HEK293T (cell line): ENCODE measurements at regions not wholly inside any gene's neighbourhood (a gene's known extent, or its start where the extent isn't known, plus 50 kb on each side); places are given as distances from the start of the nearest gene placed in this dataset.
"Not testable (repeated sequence)": the region's sequence is repeated elsewhere in the genome, so short reads cannot be mapped to it uniquely, and the experiment has no call there.

Experiments
- CTCF ChIA-PET: fragments of 350-600 bp; formaldehyde crosslinking; extraction: SDS; loops from one replicate; lab custom pipeline; 2021; ENCODE audit warnings: antibody characterized with exemption, inconsistent platforms; lab: Yijun Ruan, JAX
- POLR2A ChIA-PET: fragments of 350-600 bp; formaldehyde crosslinking; extraction: SDS; loops from one replicate; lab custom pipeline; 2020; ENCODE audit warnings: antibody characterized with exemption, inconsistent platforms; lab: Yijun Ruan, JAX
- DNase-seq: peaks from one replicate; pipeline ENCODE4 v3.0.0; 2012; ENCODE audit warnings: mixed read lengths; ENCODE audit errors: extremely low spot score
- ARNT ChIP-seq: fragments of 450-650 bp; IDR thresholded peaks from 2 replicates; pipeline ENCODE4 v1.6.1; 2017; ENCODE audit warnings: mild to moderate bottlenecking
- BHLHE40 ChIP-seq: fragments of 450-650 bp; IDR thresholded peaks from 2 replicates; pipeline ENCODE4 v1.6.1; 2016; ENCODE audit warnings: mild to moderate bottlenecking, moderate library complexity, borderline replicate concordance
- CTBP1 ChIP-seq: fragments of 450-650 bp; IDR thresholded peaks from 2 replicates; pipeline ENCODE4 v1.6.1; 2016; ENCODE audit warnings: borderline replicate concordance
- ELF4 ChIP-seq: fragments of 450-650 bp; IDR thresholded peaks from 2 replicates; pipeline ENCODE4 v1.6.1; 2017; ENCODE audit warnings: antibody characterized with exemption
- FOXA1 ChIP-seq: fragments of 450-650 bp; IDR thresholded peaks from 2 replicates; pipeline ENCODE4 v1.6.1; 2016; ENCODE audit warnings: mild to moderate bottlenecking
- FOXK2 ChIP-seq: fragments of 450-650 bp; IDR thresholded peaks from 2 replicates; pipeline ENCODE4 v1.6.1; 2016; ENCODE audit warnings: mild to moderate bottlenecking
- FOXM1 ChIP-seq: fragments of 450-650 bp; IDR thresholded peaks from 2 replicates; pipeline ENCODE4 v1.6.1; 2017; ENCODE audit warnings: mild to moderate bottlenecking, borderline replicate concordance
- HDGF ChIP-seq: fragments of 450-650 bp; IDR thresholded peaks from 2 replicates; pipeline ENCODE4 v1.6.1; 2017; ENCODE audit warnings: antibody characterized with exemption, borderline replicate concordance
- L3MBTL2 ChIP-seq: fragments of 450-650 bp; conservative IDR thresholded peaks from 2 replicates; pipeline ENCODE4 v1.6.1; 2016; ENCODE audit warnings: mild to moderate bottlenecking
- LEF1 ChIP-seq: fragments of 450-650 bp; IDR thresholded peaks from 2 replicates; pipeline ENCODE4 v1.6.1; 2017; ENCODE audit warnings: mild to moderate bottlenecking, borderline replicate concordance
- NFRKB ChIP-seq: fragments of 450-650 bp; IDR thresholded peaks from 2 replicates; pipeline ENCODE4 v1.6.1; 2016; ENCODE audit warnings: mild to moderate bottlenecking, moderate library complexity
- SP1 ChIP-seq: fragments of 450-650 bp; IDR thresholded peaks from 2 replicates; pipeline ENCODE4 v1.6.1; 2017
- SUZ12 ChIP-seq: fragments of 450-650 bp; IDR thresholded peaks from 2 replicates; pipeline ENCODE4 v1.6.1; 2016; ENCODE audit warnings: mild to moderate bottlenecking
- TARDBP ChIP-seq: fragments of 450-650 bp; IDR thresholded peaks from 2 replicates; pipeline ENCODE4 v1.6.1; 2016
- ZNF384 ChIP-seq: fragments of 450-650 bp; IDR thresholded peaks from 2 replicates; pipeline ENCODE4 v1.6.1; 2016
- TF ChIP-seq, protein P1 (sequence below): fragments of 450-650 bp; IDR thresholded peaks from 2 replicates; pipeline ENCODE4 v1.6.1; 2016

DNA sequence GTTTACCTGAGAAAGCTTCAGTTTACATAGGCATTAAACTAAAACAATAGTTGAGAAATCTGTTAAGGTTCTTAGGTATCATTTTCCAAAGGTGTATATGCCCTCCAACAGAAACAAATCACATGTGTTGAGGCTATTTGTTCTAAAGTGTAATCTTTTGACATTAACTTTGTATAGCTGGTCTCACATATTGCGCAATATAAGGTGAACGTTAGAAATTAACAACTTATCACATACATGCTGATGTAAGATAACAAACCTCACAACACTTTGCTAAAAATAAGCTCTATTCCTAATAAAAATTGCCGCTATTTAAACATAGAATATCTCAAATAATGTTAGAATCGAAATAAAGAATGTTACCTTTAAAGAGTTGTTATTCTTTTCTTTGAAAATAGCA lies 340.6 kb downstream of the SRGAP2C start:
- TF ChIP-seq NFRKB (no peak), ARNT (no peak)
- POLR2A ChIA-PET = no interaction called here
- no peak for DNase-seq
- CTCF ChIA-PET = interaction anchor here (0.6 kb wide), 1 partner anchor 39 kb away, joined by 3 read pairs; no protein-coding TSS in a partner anchor

- CTCF ChIA-PET, DNase-seq: not testable (repeated sequence)
- POLR2A ChIA-PET = interaction anchor here (1.7 kb wide), 1 partner anchor 10 kb away, joined by 6 read pairs; no protein-coding TSS in a partner anchor
Measured at GRCh38 chr1:121528958-121529357, 344.2 kb downstream of the SRGAP2C start.

- DNase-seq, CTCF ChIA-PET: not testable (repeated sequence)
- POLR2A ChIA-PET = interaction anchor here (1.7 kb wide), 1 partner anchor 11 kb away, joined by 6 read pairs; no protein-coding TSS in a partner anchor
Measured at GRCh38 chr1:121530026-121530425, 345.3 kb downstream of the SRGAP2C start.

DNA sequence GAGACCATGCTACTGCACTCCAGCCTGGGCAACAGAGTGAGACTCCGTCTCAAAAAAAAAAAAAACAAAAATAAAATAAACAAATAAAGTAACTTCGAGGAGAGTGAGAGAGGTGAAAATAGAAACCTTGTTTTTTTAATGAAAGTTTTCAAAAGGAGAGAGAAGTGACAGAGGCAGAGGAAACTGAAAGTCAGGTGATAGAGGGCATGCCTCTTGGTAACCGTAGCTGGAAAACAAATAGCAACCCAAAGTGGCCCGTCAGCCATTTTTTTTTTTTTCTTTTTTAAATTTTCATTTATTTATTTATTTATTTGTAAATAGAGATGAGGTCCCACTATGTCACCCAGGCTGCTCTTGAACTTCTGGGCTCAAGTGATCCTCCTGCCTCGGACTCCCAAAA lies 347.0 kb downstream of the SRGAP2C start:
- POLR2A ChIA-PET, CTCF ChIA-PET, DNase-seq: not testable (repeated sequence)

DNA sequence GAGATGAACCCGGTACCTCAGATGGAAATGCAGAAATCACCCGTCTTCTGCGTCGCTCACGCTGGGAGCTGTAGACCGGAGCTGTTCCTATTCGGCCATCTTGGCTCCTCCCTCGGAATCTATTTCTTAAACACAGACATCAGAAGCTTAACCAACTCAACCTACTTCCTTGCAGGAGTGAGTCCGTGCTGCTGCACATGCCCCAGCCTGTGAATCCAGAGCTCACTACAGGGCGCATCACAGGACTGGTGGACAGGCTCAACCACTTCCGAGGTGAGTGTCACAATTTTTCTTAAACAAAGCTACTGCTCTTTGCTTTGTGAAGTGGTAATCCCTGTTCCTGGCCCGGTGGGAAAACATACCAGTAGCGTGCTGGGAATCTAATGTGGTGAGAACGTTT lies 353.4 kb downstream of the SRGAP2C start:
- POLR2A ChIA-PET, CTCF ChIA-PET, DNase-seq: not testable (repeated sequence)

DNA sequence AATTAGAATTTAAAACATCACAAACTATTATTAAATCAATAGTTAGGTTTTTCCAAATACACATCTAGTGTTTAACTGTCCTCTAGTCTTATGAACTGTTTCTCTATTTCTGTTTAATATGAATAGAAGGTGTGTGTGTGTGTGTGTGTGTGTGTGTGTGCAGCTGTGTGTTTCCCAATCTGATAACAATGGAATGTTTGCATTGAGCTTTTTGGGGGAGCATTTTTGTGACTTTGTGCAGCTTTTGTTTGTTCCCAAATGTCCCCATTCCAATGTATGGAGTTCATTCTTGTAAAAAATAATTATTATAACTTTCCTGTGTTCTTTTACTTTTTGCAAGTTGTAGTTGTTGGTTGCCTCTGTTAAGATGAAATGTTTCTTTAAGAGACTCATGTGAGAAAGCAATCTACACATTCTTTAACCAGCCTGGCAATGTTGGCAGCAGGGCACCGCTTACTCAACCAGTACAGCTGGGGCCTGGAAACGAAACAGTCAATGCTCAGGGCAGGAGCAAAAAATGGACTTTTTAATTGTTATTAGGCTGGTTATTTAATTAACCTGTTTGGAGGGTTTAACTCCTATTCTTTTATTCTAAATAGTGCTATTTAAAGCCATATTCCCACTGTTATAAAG lies 354.3 kb downstream of the SRGAP2C start:
- TF ChIP-seq CTBP1 = no peak
- TF ChIP-seq FOXK2 = no peak
- TF ChIP-seq SUZ12 = no peak
- TF ChIP-seq SP1 = no peak
- TF ChIP-seq LEF1 = no peak
- no peak for TF ChIP-seq TARDBP
- TF ChIP-seq ZNF384 = no peak
- no peak for TF ChIP-seq FOXM1
- no peak for TF ChIP-seq L3MBTL2
- TF ChIP-seq ARNT = no peak
- TF ChIP-seq BHLHE40 = no peak
- TF ChIP-seq ELF4 = no peak
- no peak for TF ChIP-seq HDGF
- no peak for TF ChIP-seq FOXA1
- TF ChIP-seq NFRKB = no peak
- TF ChIP-seq, protein P1, sequence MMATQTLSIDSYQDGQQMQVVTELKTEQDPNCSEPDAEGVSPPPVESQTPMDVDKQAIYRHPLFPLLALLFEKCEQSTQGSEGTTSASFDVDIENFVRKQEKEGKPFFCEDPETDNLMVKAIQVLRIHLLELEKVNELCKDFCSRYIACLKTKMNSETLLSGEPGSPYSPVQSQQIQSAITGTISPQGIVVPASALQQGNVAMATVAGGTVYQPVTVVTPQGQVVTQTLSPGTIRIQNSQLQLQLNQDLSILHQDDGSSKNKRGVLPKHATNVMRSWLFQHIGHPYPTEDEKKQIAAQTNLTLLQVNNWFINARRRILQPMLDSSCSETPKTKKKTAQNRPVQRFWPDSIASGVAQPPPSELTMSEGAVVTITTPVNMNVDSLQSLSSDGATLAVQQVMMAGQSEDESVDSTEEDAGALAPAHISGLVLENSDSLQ = no peak
- ChIA-PET CTCF (no interaction called here), POLR2A (no interaction called here)
- no peak for DNase-seq

DNA sequence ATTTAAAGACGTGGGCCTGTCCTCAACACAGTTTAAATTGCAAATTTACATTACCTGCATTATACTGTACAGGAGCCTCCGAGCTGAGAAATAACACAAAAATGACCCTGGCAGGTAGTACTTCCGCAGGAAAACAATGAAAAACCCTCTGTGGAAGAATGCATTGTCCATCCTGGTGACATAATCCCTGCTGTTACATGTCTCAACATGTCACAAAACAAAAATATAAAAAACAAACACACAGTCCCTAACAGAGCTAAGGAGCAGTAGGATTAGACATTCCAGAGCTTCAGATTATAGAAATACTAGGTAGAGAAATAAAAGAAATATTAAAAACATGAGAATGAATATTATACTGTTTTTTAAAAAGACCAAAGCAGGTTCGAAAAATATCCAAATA lies 359.2 kb downstream of the SRGAP2C start:
- DNase-seq, CTCF ChIA-PET, POLR2A ChIA-PET: not testable (repeated sequence)

DNA sequence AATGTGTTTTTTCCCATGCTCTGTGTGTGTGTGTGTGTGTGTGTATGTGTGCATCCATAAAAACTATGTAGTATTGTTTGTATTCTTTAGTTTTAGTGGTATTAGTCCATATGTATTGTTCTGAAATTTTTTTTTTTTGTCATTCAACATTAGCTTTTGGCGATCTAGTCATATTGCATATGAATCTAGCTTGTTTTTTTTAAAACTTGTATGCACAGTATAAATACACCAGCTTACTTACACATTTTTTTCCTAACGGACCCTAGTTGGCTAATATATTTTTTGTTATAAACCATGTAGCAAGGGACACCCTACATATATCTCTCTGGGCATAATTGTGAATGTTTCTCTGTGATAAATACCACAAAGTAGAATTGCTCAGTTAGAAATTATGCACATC lies 359.7 kb downstream of the SRGAP2C start:
- ChIA-PET CTCF (no interaction called here), POLR2A (no interaction called here)
- no peak for TF ChIP-seq LEF1
- TF ChIP-seq FOXM1 = no peak
- no peak for TF ChIP-seq L3MBTL2
- no peak for TF ChIP-seq NFRKB
- TF ChIP-seq BHLHE40 = no peak
- TF ChIP-seq ARNT = no peak
- TF ChIP-seq FOXK2 = no peak
- TF ChIP-seq ZNF384 = no peak
- TF ChIP-seq ELF4 = no peak
- TF ChIP-seq HDGF = no peak
- TF ChIP-seq SP1 = no peak
- TF ChIP-seq, protein P1 = no peak
- no peak for TF ChIP-seq TARDBP
- TF ChIP-seq FOXA1 = no peak
- no peak for TF ChIP-seq CTBP1
- TF ChIP-seq SUZ12 = no peak
- no peak for DNase-seq

DNA sequence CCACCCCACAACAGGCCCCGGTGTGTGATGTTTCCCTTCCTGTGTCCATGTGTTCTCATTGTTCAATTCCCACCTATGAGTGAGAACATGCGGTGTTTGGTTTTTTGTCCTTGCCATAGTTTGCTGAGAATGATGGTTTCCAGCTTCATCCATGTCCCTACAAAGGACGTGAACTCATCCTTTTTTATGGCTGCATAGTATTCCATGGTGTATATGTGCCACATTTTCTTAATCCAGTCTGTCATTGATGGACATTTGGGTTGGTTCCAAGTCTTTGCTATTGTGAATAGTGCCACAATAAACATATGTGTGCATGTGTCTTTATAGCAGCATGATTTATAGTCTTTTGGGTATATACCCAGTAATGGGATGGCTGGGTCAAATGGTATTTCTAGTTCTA lies 361.1 kb downstream of the SRGAP2C start:
- POLR2A ChIA-PET, CTCF ChIA-PET, DNase-seq: not testable (repeated sequence)
